Stimulated activated CD4-positive, alpha-beta T cell treated with anti-CD3 and anti-CD28 coated beads, Interleukin-15, amount 100 ng/mL, for 48 hours (primary cell): ENCODE measurements at regions not wholly inside any gene's neighbourhood (a gene's known extent, or its start where the extent isn't known, plus 50 kb on each side); places are given as distances from the start of the nearest gene placed in this dataset.
"Not testable (repeated sequence)": the region's sequence is repeated elsewhere in the genome, so short reads cannot be mapped to it uniquely, and the experiment has no call there.

Experiments
- DNase-seq, 2 donors: peaks; one replicate each; pipeline ENCODE4 v3.0.0-alpha.2; 2020; ENCODE audit warnings: low read depth in 2 of 2

DNA sequence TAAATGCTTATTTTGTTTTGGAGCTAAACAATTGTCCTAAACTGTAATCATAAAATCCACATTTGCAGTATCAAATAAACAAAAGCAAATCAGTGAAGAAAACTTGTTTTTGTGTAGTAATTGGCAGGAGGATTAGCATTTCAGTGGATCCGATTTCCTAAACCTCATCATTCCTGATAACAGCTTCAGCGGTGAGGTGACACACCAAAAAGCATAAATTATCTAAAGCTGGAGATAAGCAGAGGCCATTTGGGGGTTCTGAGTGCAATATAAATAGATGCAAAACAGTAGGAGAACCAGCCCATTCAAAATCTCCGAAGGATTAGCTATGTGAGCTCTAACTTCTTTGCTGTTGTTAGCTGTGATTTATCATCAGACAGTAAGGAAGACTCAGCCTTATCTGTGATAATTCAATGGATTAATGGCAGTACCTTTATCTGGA lies 235.8 kb downstream of the EPHA7 start:
- DNase-seq = no peak

DNA sequence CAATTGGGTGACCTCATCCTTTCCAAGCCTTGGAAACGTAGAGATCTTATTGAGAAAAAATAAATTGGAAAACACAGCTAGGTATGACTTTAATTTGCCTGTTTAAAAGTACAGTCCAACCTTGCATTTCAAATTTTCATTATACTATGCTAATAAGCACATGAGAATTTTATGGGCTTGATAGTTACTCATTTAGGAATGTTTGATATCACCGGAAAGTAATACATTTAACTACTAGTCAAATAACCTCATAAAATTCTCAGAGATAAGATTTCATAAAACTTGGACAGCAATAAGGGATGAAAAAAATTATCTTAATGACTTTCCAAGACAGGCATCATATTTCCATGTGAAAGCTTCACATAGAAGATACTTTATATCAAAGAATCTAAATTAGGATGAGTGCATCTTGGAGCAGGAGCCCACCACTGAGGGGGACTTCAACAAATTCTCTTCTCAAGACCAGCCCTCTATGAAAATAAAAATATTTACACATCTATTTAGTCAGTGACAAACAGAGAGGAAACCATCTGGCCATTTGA lies 236.3 kb downstream of the EPHA7 start:
- DNase-seq = no peak

DNA sequence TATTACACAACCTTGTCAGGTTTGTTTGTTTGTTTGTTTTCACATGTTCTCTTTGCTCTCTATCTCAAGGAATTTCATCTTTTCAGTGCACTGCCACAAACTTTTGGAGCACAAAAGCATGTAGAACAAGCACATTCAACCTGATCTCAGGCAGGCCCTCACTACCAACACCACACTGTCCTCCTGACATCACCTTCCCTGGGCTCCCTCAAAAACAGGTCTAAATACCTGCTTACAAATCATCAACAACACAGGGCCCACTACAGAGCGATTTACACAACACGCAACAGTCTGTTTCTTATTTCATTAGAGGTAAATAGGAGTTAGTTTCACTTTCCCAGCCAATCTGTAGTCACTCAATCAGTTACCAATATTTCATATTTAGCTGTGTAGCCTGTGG lies 241.4 kb downstream of the EPHA7 start:
- DNase-seq = no peak

DNA sequence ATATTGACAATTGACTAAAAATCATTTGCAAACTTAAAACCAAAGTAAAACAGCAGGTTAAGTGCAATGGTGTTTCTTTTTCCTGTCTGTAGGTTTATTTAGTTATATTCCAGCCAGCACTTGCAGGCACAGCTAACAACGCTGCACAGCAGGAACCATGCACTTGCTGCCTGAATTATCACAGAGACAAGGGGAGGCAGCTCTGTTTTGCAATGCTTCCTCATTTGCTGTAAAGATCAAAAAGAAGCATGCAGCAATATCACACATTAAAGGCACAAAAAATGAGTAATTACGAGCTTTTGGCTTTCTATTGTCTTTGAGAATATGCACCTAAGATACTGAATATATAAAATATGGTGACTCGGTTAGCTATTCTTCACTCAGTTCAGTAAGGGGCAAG lies 241.9 kb downstream of the EPHA7 start:
- DNase-seq = no peak

- DNase-seq = no peak
These were observed 243.3 kb downstream of the EPHA7 start for GRCh38 chr6:93176070-93176469.

DNA sequence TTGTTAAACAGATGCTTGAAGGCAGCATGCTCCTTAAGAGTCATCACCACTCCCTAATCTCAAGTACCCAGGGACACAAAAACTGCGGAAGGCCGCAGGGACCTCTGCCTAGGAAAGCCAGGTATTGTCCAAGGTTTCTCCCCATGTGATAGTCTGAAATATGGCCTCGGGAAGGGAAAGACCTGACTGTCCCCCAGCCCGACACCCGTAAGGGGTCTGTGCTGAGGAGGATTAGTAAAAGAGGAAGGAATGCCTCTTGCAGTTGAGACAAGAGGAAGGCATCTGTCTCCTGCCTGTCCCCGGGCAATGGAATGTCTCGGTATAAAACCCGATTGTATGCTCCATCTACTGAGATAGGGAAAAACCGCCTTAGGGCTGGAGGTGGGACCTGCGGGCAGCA lies 245.8 kb downstream of the EPHA7 start:
- DNase-seq = not testable (repeated sequence)

DNA sequence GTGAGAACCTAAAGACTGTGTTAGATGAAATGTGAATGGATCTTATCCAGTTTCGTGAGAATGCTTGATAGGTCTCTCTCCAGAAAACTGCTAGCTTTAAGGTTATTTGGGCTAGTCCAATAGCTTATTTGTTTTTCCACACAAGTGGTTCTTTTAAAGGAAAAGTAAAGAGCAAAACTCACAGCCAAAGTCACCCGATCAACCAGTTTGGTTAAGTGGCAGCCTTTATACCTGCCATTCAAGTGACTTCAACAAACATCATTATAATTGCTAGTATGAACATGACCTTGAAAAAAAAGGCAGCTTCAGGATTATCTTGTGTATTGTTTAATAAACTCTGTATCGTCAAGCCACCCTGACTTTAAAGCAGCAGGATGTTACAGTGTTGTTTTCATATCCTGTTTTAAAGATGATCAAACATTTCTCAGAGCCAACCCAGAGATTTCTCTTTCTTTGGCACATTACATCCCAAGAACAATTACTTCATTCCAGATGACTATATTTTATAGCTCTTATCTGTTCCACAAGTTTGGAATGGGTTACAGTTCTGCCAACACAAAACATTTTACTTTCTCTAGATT lies 253.4 kb downstream of the EPHA7 start:
- DNase-seq = no peak

- no peak for DNase-seq
These were observed 254.6 kb downstream of the EPHA7 start for GRCh38 chr6:93164781-93165180.

- DNase-seq = no peak
These were observed 256.2 kb downstream of the EPHA7 start for GRCh38 chr6:93163146-93163545.

- DNase-seq = no peak
These were observed 279.8 kb downstream of the EPHA7 start for GRCh38 chr6:93139408-93140081.

DNA sequence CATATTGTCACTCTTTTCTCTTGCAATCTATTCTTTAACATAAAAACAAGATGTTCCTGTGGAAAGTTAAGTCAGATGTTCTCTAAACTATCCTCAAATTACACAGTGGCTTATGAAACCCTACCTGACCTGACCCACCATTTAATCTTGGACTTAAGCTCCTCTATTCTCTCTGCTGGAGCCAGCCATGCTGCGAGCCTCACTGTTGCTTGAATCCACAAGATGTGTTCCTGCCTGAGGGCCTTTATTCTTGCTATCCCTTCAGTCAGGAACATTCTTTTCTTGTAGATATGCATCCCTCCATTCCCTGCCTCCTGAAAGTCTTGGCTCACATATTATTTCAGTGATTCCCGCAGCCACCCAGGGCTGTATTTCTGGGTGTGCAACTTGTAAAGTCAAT lies 283.2 kb downstream of the EPHA7 start:
- no peak for DNase-seq

DNA sequence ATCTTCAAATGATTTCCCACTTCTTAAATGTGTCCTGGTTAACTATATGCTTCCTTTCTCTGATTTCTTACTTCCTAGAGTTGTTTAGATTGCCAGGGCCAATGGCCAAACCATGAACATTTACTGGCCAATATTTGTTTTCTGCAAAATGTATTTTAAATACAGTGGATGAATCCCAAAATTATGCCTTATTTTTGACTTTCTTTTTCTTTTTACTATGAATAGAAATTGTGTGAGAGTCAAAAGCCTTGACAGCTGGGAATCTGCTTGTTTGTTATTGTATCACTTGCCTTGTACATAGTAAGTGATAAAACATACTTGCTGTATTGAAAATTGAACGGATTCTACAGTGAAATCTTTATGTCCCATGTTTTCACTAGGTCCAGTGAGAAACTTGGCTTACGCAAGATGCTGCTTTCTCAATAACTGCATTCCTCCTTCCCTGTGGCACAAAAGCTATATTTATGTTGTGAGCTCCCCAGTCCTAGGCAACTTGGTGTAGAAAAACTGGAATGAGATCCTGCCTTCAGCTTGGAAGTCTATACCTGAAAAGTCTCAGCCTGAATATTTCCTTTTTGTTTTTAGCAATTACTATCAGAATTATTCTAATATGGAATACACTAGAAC lies 295.2 kb downstream of the EPHA7 start:
- DNase-seq = no peak

DNA sequence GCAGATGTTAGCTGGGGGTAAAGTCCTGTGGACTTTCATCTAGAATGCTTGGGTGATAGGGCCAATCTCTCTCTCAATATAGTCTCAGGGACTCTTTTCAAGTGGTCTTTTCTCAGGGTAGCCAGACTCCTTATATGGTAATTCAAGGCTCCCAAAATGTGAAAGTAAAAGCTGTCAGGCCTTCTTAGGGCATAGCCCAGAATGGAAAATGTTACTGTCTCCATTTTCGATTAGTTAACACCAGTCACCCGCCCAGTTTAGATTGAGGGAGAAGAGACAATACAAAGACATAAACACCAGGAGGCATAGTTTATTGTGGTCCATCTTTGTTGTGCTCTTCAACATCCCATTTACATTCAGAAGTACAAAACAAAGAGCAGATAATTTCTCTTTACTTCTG lies 295.8 kb downstream of the EPHA7 start:
- DNase-seq = no peak

DNA sequence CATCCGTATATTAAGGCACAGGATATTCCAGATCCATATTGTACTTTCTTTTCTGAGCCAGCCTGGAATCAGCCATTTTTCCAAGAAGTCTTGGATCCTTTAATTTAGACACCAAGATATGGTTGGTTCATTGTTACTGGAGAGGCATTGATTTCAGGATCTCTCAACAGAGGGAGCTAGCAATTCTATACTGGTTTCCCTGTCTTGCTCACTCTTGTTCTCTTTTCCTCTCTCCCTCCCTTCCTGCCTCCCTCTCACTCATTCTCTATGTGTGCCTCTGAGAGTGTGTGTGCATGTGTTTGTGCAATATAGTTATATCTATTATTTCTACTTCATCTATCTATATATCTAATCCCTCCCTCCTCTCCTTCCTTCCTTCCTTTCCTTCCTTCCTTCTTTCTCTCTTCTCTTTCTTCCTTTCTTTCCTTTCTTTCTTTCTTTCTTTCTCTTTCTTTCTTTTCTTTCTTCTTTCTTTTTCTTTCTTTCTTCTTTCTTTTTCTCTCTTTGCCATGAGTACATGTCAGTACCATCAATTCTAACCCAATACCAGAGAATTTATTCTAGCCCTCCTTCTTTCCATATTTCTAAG lies 299.1 kb downstream of the EPHA7 start:
- no peak for DNase-seq

DNA sequence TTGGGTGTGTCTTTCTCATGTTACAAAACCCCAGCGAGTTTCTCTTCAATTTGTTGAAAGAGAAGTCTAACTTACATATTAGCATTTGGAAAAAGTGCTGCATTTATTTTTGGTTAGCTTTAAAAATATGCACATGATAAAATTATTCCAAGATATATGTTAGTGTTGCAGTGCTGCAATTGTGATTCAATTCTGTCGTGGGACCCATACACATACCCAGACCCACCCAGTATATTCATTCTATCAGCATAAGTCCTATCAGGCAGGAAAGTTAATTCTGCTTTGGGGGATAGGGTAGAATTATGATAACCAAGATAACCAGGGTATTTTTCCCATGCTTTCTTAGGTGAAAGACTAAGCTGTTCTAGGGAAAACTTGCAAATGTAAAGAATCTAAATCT lies 313.5 kb downstream of the EPHA7 start:
- no peak for DNase-seq

- DNase-seq = no peak
These were observed 314.3 kb downstream of the EPHA7 start for GRCh38 chr6:93105017-93105416.

DNA sequence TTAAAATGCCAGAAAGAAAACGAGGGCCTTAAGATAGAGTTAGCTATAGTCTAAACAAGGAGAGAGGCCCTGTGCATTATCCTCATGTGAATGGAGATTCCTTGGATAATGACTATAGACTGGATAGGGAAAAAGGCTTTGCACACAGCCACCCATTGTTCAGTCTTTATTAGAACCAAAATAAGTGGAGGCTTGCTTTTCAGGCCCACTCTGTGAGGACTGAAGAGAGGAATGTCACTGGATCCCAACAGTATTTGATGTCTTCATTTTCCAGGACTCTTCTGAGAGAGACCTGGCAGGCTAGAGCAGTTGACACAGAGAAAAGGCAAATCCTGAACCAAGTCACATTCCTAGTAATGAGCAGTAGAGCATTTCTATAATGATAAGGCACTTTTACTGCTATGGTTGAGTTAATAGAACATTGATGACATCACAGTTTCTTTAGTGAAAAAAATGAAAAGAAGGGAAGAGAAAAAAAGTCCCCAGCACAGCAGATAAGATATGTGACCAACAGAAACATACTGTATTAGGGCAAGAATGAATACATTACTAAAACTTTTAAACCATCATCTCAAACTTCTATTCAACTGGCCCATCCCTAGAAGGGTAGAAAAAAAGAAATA lies 315.1 kb downstream of the EPHA7 start:
- no peak for DNase-seq

DNA sequence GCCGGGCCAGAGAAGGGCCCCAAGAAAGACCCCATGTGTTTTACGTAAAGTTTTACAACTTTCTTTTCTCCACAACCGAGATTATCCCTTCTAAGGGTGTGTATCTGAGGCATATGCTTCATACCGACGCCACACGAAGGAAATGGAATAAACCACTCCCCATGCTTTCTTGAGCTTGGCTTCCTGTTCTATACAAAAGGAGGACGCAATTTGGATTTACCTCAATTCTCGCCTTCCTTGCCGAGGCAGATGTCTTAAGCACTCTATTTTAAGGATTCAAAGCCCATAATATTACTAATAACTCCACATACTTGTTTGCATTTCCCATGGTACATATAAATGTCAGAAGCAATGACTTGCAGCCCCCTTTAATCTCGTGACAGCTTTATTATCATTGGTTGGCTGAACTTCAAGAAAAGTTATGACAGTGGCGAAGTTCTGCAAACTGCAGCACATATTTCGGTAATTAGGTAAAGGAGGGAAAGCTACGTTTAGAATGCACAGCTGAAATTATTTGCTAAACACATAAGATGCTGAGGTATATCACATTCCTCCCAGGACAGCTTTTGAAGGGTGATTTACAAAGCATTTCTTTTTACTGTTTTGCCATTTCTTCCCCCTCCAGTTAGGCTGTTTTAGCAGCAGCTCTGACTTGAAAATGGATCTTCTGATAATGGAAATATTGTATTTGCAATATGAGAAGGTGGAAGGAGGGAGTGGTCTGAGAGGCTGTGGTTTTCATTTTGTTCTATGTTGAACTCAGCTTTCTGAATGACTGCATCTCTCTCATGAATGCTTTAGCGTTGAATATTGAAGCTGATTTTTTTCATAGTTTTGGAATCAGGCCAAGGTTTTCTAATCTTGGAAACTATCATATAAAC lies 330.5 kb downstream of the EPHA7 start:
- DNase-seq = no peak

- DNase-seq = no peak
These were observed 331.8 kb downstream of the EPHA7 start for GRCh38 chr6:93087606-93088005.

DNA sequence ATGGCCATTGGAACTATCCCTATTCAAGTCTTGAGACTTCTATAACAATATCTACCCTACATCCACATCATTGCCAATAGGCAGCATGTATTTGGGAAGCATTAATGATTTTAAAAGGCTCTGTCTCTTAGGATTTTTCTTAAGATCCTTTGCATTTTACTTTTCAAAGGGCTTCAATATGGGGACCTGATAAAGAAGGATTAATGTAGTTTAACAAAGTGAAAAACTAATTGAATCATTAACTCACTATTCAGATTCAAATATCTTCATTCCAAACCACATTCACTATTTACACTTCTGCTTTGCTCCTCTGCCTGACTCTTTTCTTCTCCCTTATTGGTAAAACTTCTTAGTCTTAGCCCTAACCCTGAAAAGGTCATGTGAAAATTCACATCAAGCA lies 333.0 kb downstream of the EPHA7 start:
- no peak for DNase-seq
